ENCODE measurements at regions not wholly inside any gene's neighbourhood (a gene's known extent, or its start where the extent isn't known, plus 50 kb on each side); places are given as distances from the start of the nearest gene placed in this dataset.

GRCh38 chr10:62738916-62739315 is 65.6 kb upstream of the ADO start:
- no peak for DNase-seq (ENCODE audit: low spot score)

- DNase-seq (ENCODE audit: low spot score) = no peak
Measured at GRCh38 chr10:62740885-62741745, 63.4 kb upstream of the ADO start.

- DNase-seq (ENCODE audit: low spot score) = no peak
Measured at GRCh38 chr10:62741996-62742395, 62.5 kb upstream of the ADO start.

GRCh38 chr10:62742536-62743061 is 61.9 kb upstream of the ADO start:
- no peak for DNase-seq (ENCODE audit: low spot score)

- DNase-seq (ENCODE audit: low spot score) = no peak
Measured at GRCh38 chr10:62744136-62744535, 60.4 kb upstream of the ADO start.

DNA sequence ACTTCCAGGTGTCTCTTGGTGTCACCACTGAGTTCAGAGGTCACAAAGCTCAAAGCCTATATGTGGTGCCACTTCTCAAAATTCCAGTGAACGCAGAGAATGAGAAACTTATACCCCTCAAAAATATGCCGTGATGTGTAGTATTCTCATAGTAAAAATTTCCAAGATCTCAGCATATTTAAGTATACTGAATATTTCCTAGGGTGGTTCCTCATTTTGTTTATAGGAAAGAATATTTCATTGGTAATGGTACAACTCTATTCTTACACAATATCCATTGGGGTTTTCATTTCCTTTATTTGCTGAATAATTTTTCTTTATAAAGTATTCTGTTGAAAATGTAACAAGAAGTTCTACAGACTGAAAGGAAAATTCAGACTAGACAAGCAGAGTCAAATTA is 58.9 kb upstream of the ADO start:
- no peak for DNase-seq (ENCODE audit: low spot score)

DNA sequence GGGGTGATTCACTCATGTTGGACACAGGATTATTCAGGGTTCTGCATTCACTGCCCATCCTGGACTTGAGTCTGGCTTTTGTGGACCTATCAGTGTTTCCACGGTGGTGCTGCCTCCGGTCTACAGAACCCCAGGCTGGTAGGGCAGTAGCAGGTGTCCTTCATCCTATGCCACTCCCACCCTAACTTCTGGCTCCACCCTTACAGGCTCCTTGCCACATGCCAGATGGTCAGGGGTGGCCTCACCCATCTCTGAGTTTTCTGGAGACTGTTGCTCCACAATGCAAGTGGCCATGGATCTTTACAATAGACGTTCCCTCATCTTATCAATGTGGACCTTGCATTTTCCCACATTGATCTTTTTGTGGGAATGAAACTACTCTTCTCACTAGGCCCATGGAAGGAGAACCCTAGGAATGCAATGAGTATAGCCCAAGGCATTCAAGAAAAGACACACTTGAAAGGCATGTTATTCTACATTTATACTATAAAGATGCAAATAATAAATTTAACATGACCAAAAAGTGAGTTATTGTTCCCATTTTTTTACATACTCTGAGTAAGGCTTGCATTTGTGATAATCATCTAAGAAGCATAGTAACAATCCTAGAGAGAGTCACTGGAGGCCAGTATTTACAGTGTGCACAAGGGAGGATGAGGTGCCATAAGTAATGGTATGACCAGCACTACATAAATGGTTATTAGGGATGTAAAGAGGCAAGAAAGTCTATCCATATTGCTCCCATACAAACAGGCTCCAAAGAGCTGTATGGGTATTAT is 57.4 kb upstream of the ADO start:
- no peak for DNase-seq (ENCODE audit: low spot score)

DNA sequence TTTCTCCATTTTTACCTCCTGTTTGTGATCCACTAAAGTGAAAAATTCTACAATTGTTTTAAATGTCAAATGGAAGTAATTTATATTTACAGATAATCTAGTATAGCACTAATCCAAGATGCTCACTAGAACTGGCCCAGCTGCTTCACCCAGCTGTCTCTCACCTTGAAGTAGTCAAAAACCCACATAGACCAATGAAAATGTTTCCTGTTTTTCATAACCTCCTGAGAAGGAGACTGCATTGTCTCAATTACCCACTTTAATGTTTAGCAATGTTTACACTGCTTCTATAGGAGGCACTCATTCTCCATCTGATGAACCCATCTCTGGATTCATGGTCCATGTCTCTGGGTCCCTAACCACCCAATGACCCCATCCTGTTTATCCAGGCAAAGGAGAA is 56.1 kb upstream of the ADO start:
- no peak for DNase-seq (ENCODE audit: low spot score)

GRCh38 chr10:62749093-62749683 is 55.3 kb upstream of the ADO start:
- no peak for DNase-seq (ENCODE audit: low spot score)

Small RNA genes in the stretch of these regions (small RNA-seq; reads per million reads assigned to genes)
- 0 reads per million in 2 experiments for gene ALDH7A1P4

Measured in SK-N-DZ (cell line).